SIG-M5 treated with dmso at 0.1 percent for 504 hours (cell line): ENCODE measurements at regions not wholly inside any gene's neighbourhood (a gene's known extent, or its start where the extent isn't known, plus 50 kb on each side); places are given as distances from the start of the nearest gene placed in this dataset.
A peak's percentile ranks its signal among the peaks of the same experiment; 100 is the strongest.

Experiments used
- DNase-seq: peaks from one replicate; lab custom pipeline; 2025; ENCODE audit not compliant: unreplicated experiment; lab: John Stamatoyannopoulos, UW

GRCh38 chr20:9920866-9921265 is 82.0 kb upstream of the PAK5 start:
- no peak for DNase-seq

- peak; percentile 95 for DNase-seq
These were observed 80.6 kb upstream of the PAK5 start for GRCh38 chr20:9919271-9920014.

GRCh38 chr20:9918348-9918747 is 79.5 kb upstream of the PAK5 start:
- no peak for DNase-seq

- DNase-seq, result no peak
These were observed 77.9 kb upstream of the PAK5 start for GRCh38 chr20:9916761-9917160.

GRCh38 chr20:9912858-9913434 is 74.1 kb upstream of the PAK5 start:
- peak; percentile 53 for DNase-seq

GRCh38 chr20:9912290-9912689 is 73.4 kb upstream of the PAK5 start:
- no peak for DNase-seq

- DNase-seq, result no peak
These were observed 72.6 kb upstream of the PAK5 start for GRCh38 chr20:9911519-9911918.

GRCh38 chr20:9909167-9909566 is 70.3 kb upstream of the PAK5 start:
- no peak for DNase-seq

GRCh38 chr20:9903048-9903655 is 64.3 kb upstream of the PAK5 start:
- no peak for DNase-seq

- peak; percentile 63 for DNase-seq
These were observed 50.5 kb upstream of the PAK5 start for GRCh38 chr20:9889270-9889981.
